SK-N-SH (cell line): ENCODE measurements at regions not wholly inside any gene's neighbourhood (a gene's known extent, or its start where the extent isn't known, plus 50 kb on each side); places are given as distances from the start of the nearest gene placed in this dataset.

Source experiments
- CTCF ChIP-seq: fragments of 200-600 bp; sonication (generic); IDR thresholded peaks from 2 replicates; pipeline ENCODE4 v1.6.1; 2017; ENCODE audit warnings: antibody characterized with exemption, mild to moderate bottlenecking, moderate library complexity
- JUND ChIP-seq: IDR thresholded peaks from 2 replicates; pipeline ENCODE4 v1.4.0; 2012
- MXI1 ChIP-seq: IDR thresholded peaks from 2 replicates; pipeline ENCODE4 v1.6.1; 2012; ENCODE audit warnings: mild to moderate bottlenecking, low read depth, low read length, improper control_type of control experiment
- RFX5 ChIP-seq: IDR thresholded peaks from 2 replicates; pipeline ENCODE4 v1.6.1; 2012; ENCODE audit warnings: mild to moderate bottlenecking, improper control_type of control experiment, low read length
- TCF12 ChIP-seq: IDR thresholded peaks from 2 replicates; pipeline ENCODE4 v1.4.0; 2012
- USF1 ChIP-seq: IDR thresholded peaks from 2 replicates; pipeline ENCODE4 v1.4.0; 2012; ENCODE audit warnings: low read depth, borderline replicate concordance
- ZBTB33 ChIP-seq: IDR thresholded peaks from 2 replicates; pipeline ENCODE4 v1.4.0; 2012; ENCODE audit warnings: low read depth, borderline replicate concordance

DNA sequence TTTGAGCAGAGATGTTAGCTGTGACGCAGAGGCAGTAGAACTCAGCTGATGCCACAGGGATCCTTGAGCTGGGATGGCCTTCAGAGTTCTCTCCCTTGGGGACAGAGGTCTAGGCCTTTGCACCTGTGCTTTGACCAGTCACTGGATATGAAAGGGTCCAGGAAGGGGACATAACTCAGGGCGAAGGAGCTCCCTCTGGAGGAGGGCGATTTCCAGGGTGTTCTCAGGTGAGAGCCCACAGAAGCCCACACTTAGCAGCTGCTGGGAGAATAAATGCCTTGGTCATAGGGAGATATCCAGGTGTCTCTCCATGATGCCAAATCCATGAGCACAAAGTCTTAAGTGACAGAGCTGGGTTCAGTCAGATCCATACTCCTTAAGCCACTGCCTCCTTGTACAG, 369.2 kb downstream of the NYAP2 start:
- TF ChIP-seq ZBTB33 = no peak
- no peak for TF ChIP-seq CTCF
- TF ChIP-seq MXI1 = no peak
- no peak for TF ChIP-seq JUND
- no peak for TF ChIP-seq RFX5
- no peak for TF ChIP-seq TCF12
- TF ChIP-seq USF1 = no peak
